Pons (tissue), 1 donor: ENCODE measurements at regions not wholly inside any gene's neighbourhood (a gene's known extent, or its start where the extent isn't known, plus 50 kb on each side); places are given as distances from the start of the nearest gene placed in this dataset.

Experiments used
- DNase-seq: peaks from one replicate; pipeline ENCODE4 v3.0.0-alpha.2; 2016; ENCODE audit warnings: low spot score

DNA sequence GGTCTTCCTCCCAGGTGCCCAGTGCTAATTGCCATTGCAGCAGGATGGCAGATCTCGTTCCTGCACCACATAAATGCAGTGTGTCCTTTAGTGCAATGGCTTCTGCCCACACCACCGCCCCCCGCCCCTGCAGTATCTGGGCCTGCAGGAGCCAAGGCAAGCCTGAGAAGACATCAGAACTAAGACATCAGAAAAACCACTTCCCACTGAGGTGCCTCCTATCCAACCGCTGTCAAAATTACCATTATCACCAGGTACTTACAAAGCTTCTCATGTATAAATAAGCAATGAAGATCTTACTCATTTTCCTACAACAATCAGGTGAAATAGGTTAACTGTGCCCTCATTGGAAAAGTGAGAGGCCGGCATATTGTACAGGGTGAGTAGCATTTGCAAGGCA lies 228.8 kb downstream of the FBXO15 start:
- no peak for DNase-seq

- no peak for DNase-seq
These were observed 230.6 kb downstream of the FBXO15 start for GRCh38 chr18:73917046-73917445.

DNA sequence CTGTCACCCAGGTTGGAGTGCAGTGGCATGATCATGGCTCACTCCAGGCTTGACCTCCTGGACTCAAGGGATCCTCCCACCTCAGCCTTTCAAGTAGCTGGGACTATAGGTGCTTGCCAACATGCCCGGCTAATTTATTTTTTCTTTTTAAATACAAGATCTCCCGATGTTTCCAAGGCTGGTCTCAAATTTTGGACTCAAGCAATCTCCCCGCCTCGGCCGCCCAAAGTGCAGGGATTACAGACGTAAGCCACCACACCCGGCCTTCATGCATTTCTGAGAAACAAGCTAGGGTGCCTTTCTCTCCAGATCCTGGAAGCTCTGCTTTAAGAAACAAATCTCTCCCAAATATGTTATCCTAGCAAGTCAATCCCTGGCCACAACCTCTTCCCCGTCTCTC lies 234.1 kb downstream of the FBXO15 start:
- DNase-seq: no peak

- no peak for DNase-seq
These were observed 239.3 kb downstream of the FBXO15 start for GRCh38 chr18:73908323-73908722.

- DNase-seq: no peak
These were observed 246.1 kb downstream of the FBXO15 start for GRCh38 chr18:73901566-73901965.

DNA sequence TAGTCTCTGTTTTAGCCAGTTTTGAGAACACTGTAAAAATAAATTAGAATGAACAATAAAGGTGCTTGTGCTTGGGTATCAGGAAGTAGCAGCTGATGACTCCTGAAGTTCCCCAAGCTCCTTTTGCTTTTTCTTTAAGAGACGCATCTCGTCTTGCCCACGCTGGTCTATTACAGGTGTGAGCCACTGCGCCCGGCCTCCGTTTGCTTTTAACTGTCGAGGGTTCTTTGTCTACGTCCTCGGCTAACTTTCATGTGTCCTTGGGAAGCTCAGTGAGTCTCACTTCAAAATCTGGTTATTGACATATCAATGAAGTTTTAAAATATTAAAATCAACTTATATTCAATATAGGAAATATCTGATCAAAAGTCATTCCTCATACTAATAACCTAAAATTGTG lies 246.5 kb downstream of the FBXO15 start:
- no peak for DNase-seq

DNA sequence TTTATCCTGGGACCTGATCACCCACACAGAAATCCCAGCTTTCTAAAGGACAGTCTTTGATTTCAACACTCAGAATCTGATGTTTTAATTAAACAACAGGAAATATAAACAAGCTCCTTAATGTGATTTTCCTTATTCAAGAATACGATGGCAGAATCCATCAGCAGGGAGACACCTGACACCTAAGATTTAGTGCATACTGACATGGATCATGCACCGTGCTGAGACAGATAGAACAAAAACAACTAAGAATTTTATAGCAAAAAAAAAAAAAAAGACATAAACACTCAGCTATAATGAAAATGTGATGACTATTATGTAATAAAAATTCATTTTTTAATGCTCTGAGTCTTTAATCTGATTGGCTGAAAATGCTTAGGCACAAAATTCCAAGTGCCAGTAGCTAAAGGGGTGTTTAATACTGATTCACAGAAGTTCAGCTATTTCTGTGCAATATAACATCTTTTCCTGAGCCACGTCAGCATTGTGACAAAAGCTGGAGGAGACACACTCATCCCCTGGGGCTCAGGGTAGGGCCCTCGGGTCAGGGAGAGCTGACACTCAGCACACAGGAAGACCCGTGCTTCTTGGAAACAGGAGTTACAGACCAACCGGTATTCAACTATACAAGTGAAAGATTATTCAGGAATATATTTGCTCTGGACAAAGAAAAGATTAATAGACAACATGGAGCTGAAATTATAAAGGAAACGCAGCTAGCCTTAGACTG lies 247.4 kb downstream of the FBXO15 start:
- DNase-seq: no peak

GRCh38 chr18:73897517-73897916 lies 250.1 kb downstream of the FBXO15 start:
- DNase-seq: no peak

DNA sequence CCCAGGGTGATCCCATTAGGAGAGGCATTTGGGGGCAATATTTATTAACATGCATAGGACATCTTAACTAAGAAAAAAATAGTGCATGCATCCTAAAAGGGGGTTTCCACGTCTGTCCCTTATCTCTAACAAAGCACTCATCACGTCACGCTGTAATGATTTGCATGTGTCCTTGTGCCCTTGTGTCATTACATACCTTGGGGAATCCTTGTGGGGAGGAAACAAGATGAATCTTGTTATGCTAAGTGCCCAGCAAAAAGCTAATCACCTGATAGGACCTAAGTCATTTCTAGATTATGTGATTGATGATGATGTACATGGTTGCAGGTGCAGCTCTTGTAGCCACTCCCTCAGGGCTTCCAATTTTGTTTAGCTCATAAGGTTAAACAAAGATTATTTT lies 250.9 kb downstream of the FBXO15 start:
- no peak for DNase-seq

DNA sequence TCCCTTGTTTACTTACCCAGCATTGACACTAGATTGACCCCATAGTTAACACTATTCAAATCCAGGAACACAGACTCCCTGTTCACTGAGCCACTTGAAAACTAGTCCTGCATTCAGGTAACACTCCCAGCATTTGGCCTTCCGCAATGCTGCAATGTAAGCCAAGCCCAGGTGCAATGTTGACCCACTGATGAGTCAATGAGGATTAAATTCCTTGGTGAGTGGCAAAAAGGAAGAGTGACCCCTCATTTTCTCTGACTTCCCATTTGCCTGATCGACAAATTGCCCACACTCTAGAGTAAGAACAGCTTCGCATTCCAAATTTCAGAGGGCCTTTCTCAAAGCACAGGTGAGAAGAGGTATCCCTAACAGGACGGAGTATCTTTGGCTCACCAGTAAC lies 251.9 kb downstream of the FBXO15 start:
- DNase-seq: no peak

DNA sequence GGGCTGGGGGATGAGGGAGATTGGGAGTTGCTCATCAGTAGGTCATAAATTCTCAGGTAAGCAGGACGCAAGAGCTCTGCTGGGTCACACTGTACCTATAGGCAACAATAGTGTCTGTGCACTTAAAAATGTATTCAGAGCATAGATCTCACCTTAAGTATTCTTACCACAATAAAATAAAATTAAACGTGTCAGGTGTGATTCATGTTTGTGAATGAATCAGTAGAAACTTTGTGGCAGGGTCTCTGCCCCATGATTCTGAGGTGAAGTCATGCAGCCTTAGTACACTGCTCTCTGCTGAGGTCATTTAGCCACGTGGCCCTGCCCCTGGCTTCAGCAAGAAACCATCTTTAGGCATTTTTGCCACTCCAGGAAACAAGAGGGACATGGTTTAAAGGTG lies 253.8 kb downstream of the FBXO15 start:
- DNase-seq: no peak

GRCh38 chr18:73891572-73892421 lies 255.8 kb downstream of the FBXO15 start:
- no peak for DNase-seq

GRCh38 chr18:73888565-73888964 lies 259.1 kb downstream of the FBXO15 start:
- DNase-seq: no peak

DNA sequence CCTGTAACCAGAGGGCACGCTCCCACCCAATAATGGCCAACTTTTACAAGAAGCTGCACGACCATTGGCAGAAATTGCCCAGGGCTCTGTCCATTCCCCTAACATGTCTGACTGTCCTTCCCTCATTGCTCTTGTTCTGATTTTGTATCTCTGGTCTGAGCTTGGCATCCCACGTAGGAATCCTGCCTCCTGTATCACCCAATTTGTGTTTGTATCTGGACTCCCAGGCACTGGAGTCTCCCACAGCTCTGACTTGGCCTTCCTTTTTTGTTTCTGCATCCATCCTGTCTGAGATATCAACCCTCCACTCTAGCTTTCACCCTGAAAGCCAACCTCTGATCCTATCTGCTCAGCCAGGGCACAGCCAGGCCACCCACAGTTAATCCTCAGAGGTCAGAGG lies 259.8 kb downstream of the FBXO15 start:
- no peak for DNase-seq

DNA sequence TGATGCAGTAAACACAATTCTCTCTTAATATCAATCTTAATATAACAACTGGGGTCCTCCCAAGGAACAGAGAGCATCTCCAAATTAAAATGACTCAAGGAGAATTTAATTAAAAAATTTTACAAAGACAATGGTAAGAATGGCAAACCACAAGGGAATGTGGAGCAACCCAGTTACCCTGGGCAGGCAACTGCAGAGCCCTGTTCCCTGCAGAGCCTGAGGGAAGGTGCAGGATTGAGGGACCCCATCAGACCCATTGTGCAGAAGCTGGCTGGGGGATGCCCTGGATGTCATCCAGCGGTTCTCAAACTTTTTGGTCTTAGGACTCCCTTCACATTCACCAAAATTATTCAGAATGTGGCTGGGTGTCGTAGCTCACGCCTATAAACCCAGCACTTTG lies 262.8 kb downstream of the FBXO15 start:
- DNase-seq: no peak

- no peak for DNase-seq
These were observed 266.2 kb downstream of the FBXO15 start for GRCh38 chr18:73881396-73881917.

- no peak for DNase-seq
These were observed 267.2 kb downstream of the FBXO15 start for GRCh38 chr18:73880387-73880786.

DNA sequence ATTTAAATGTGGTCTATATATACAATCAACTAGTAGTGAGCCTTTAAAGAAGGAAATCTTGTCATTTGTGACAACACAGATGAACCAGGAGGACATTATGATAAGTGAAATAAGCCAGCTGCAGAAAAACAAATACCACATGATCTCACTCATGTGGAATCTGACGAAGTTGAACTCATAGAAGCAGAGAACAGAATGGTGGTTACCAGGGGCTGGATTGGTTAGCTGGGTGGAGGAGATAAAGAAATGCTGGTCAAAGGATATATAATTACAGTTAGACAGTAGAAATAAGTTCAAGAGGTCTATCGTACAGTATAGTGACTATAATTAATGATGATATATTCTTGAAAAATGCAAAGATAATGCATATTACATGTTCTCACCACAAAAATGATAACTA lies 267.9 kb downstream of the FBXO15 start:
- no peak for DNase-seq

GRCh38 chr18:73879328-73879727 lies 268.3 kb downstream of the FBXO15 start:
- no peak for DNase-seq

GRCh38 chr18:73869182-73869581 lies 278.5 kb downstream of the FBXO15 start:
- no peak for DNase-seq

GRCh38 chr18:73861771-73862170 lies 285.9 kb downstream of the FBXO15 start:
- DNase-seq: no peak

DNA sequence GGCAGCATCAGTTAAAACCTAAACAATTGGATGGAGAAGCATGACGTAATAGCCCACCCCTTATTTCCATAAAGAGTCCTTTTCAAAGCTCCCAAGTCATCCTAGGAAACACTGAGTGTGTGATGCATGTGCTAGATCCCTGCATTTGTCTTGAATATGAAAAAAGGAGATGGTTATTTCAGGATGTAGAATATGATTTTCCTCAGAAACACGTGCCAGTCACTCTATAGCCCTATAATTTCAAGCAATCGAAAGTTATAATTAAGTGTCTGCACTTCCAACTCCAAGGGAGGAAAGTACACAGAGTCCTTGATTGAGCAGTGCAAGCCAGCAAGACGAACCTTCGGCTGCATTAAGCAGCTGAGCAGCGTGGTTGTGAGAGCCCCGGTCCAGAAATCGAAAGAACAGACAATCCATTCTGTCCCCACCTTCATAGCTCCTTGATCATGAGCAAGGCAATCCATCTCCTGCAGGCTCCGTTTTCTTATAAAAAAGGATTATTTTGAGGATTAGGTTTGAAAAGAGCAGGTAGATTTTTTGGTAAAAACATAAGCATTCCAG lies 287.7 kb downstream of the FBXO15 start:
- DNase-seq: no peak
